GM12878 (cell line): ENCODE measurements at regions not wholly inside any gene's neighbourhood (a gene's known extent, or its start where the extent isn't known, plus 50 kb on each side); places are given as distances from the start of the nearest gene placed in this dataset.

Experiments used
- ATF3 ChIP-seq: IDR thresholded peaks from 2 replicates; pipeline ENCODE4 v1.6.1; 2011; ENCODE audit warnings: low read depth, mild to moderate bottlenecking, low read length, moderate library complexity, borderline replicate concordance; ENCODE audit errors: extremely low read depth
- ATF7 ChIP-seq: fragments of 450-650 bp; IDR thresholded peaks from 2 replicates; pipeline ENCODE4 v1.6.1; 2016; ENCODE audit warnings: low read depth, mild to moderate bottlenecking
- BACH1 ChIP-seq: fragments of 450-650 bp; IDR thresholded peaks from 2 replicates; pipeline ENCODE4 v1.6.1; 2017; ENCODE audit warnings: mild to moderate bottlenecking, borderline replicate concordance
- BHLHE40 ChIP-seq, 2 experiments: fragments of 450-650 bp in 1 of 2; IDR thresholded peaks; 2 replicates each; pipeline ENCODE4 v1.6.1; 2011 to 2017; ENCODE audit warnings: low read depth in 2 of 2, borderline replicate concordance in 1 of 2, improper control_type of control experiment in 1 of 2, low read length in 1 of 2, mild to moderate bottlenecking in 1 of 2
- BRCA1 ChIP-seq: IDR thresholded peaks from 2 replicates; pipeline ENCODE4 v1.6.1; 2011; ENCODE audit warnings: low read depth, low read length, improper control_type of control experiment
- CEBPB ChIP-seq, 2 experiments: fragments of 150-350 bp in 1 of 2; IDR thresholded peaks; 2 replicates each; pipeline ENCODE4 v1.6.1; 2012 to 2014; ENCODE audit warnings: low read depth in 2 of 2, low read length in 2 of 2, borderline replicate concordance in 1 of 2, inconsistent platforms in 1 of 2
- CREM ChIP-seq: IDR thresholded peaks from 2 replicates; pipeline ENCODE4 v1.6.1; 2014; ENCODE audit warnings: antibody characterized with exemption, low read depth
- DPF2 ChIP-seq: fragments of 450-650 bp; IDR thresholded peaks from 2 replicates; pipeline ENCODE4 v1.6.1; 2017; ENCODE audit warnings: mild to moderate bottlenecking
- EGR1 ChIP-seq, 2 experiments: IDR thresholded peaks; 1 replicate in 1 of 2; 2 replicates in 1 of 2; pipeline ENCODE4 v1.6.1; 2011 to 2012; ENCODE audit warnings: low read depth in 2 of 2, low read length in 2 of 2, borderline replicate concordance in 1 of 2, mild to moderate bottlenecking in 1 of 2, moderate library complexity in 1 of 2
- ELK1 ChIP-seq: IDR thresholded peaks from 2 replicates; pipeline ENCODE4 v1.6.1; 2012; ENCODE audit warnings: low read depth, low read length, improper control_type of control experiment
- EP300 ChIP-seq, 2 experiments: fragments of 150-350 bp in 1 of 2; IDR thresholded peaks; 2 replicates each; pipeline ENCODE4 v1.6.1; 2011 to 2012; ENCODE audit warnings: low read depth in 2 of 2, low read length in 2 of 2, borderline replicate concordance in 1 of 2, improper control_type of control experiment in 1 of 2, inconsistent platforms in 1 of 2; ENCODE audit not compliant: control insufficient read depth in 1 of 2
- HDAC6 ChIP-seq: fragments of 200-600 bp; sonication (generic); IDR thresholded peaks from one replicate; pipeline ENCODE4 v1.8.0; 2017; ENCODE audit warnings: antibody characterized with exemption; ENCODE audit not compliant: unreplicated experiment
- IKZF1 ChIP-seq: fragments of 450-650 bp; conservative IDR thresholded peaks from 2 replicates; pipeline ENCODE4 v1.6.1; 2017; ENCODE audit warnings: antibody characterized with exemption, mild to moderate bottlenecking
- IKZF2 ChIP-seq, 2 experiments: fragments of 450-650 bp; IDR thresholded peaks; 2 replicates each; pipeline ENCODE4 v1.6.1; 2017; ENCODE audit warnings: mild to moderate bottlenecking in 2 of 2, moderate library complexity in 2 of 2
- MYB ChIP-seq: fragments of 150-350 bp; IDR thresholded peaks from 2 replicates; pipeline ENCODE4 v1.6.1; 2014; ENCODE audit warnings: mild to moderate bottlenecking, low read depth, low read length, borderline replicate concordance
- MYC ChIP-seq: IDR thresholded peaks from 2 replicates; pipeline ENCODE4 v1.6.1; 2011; ENCODE audit warnings: mild to moderate bottlenecking, low read length, moderate library complexity, inconsistent platforms; ENCODE audit not compliant: insufficient read depth, insufficient replicate concordance, insufficient read length, severe bottlenecking
- NBN ChIP-seq: fragments of 450-650 bp; IDR thresholded peaks from 2 replicates; pipeline ENCODE4 v1.6.1; 2016
- NR2C1 ChIP-seq: fragments of 450-650 bp; IDR thresholded peaks from 2 replicates; pipeline ENCODE4 v1.6.1; 2017; ENCODE audit warnings: antibody characterized with exemption, mild to moderate bottlenecking, moderate library complexity
- NR2F1 ChIP-seq: fragments of 450-650 bp; conservative IDR thresholded peaks from 2 replicates; pipeline ENCODE4 v1.6.1; 2017; ENCODE audit warnings: mild to moderate bottlenecking
- NRF1 ChIP-seq: conservative IDR thresholded peaks from 2 replicates; pipeline ENCODE4 v1.6.1; 2011; ENCODE audit warnings: mild to moderate bottlenecking, low read depth, low read length, improper control_type of control experiment
- PAX5 ChIP-seq: IDR thresholded peaks from 2 replicates; pipeline ENCODE4 v1.6.1; 2011; ENCODE audit warnings: low read depth, low read length, borderline replicate concordance
- POLR2AphosphoS2 ChIP-seq: IDR thresholded peaks from 2 replicates; pipeline ENCODE4 v1.6.1; 2011; ENCODE audit warnings: low read depth, mild to moderate bottlenecking, low read length, improper control_type of control experiment, moderate library complexity
- RAD51 ChIP-seq: fragments of 450-650 bp; IDR thresholded peaks from 2 replicates; pipeline ENCODE4 v1.6.1; 2016; ENCODE audit warnings: moderate library complexity, mild to moderate bottlenecking, inconsistent platforms
- RUNX3 ChIP-seq: IDR thresholded peaks from 2 replicates; pipeline ENCODE4 v1.6.1; 2012; ENCODE audit warnings: low read length, inconsistent platforms
- SIX5 ChIP-seq: IDR thresholded peaks from 2 replicates; pipeline ENCODE4 v1.6.1; 2011; ENCODE audit warnings: mild to moderate bottlenecking, low read depth, low read length, moderate library complexity; ENCODE audit not compliant: severe bottlenecking
- SMAD5 ChIP-seq: IDR thresholded peaks from 2 replicates; pipeline ENCODE4 v1.6.1; 2016; ENCODE audit warnings: antibody characterized with exemption, low read depth
- STAT1 ChIP-seq: fragments of 450-650 bp; conservative IDR thresholded peaks from 2 replicates; pipeline ENCODE4 v1.6.1; 2014; ENCODE audit warnings: antibody characterized with exemption, mild to moderate bottlenecking
- SUZ12 ChIP-seq: fragments of 200-600 bp; sonication (generic); IDR thresholded peaks from one replicate; pipeline ENCODE4 v1.6.1; 2018; ENCODE audit warnings: antibody characterized with exemption, mild to moderate bottlenecking; ENCODE audit not compliant: unreplicated experiment
- ZBTB4 ChIP-seq: fragments of 450-650 bp; formaldehyde crosslinking; IDR thresholded peaks from 2 replicates; pipeline ENCODE4 v1.4.0; 2022; ENCODE audit warnings: mild to moderate bottlenecking, moderate library complexity
- ZZZ3 ChIP-seq: IDR thresholded peaks from 2 replicates; pipeline ENCODE4 v1.6.1; 2011; ENCODE audit warnings: low read depth; ENCODE audit not compliant: control insufficient read depth, insufficient read length

GRCh38 chr15:95864467-95864886 lies 466.0 kb upstream of the NR2F2 start (continued):
- peak; percentile 80 for TF ChIP-seq NBN
- no peak for TF ChIP-seq BRCA1
- peak; percentile 55; the same call in 1 of the 2 replicates for TF ChIP-seq BACH1
- peak; percentile 83 for TF ChIP-seq RAD51
- no peak for TF ChIP-seq ELK1
- TF ChIP-seq NR2C1 = no peak
- TF ChIP-seq IKZF1 = peak; percentile 84
- peak; percentile 90 for TF ChIP-seq ATF7
- TF ChIP-seq ZZZ3 = no peak
- no peak; the same call in 1 of the 2 replicates for TF ChIP-seq NR2F1
- no peak for TF ChIP-seq ZBTB4 (CRISPR knock-in tag)
- peak; percentile 60; the same call in 1 of the 2 replicates for TF ChIP-seq PAX5
- no peak for TF ChIP-seq MYC
- TF ChIP-seq STAT1 = no peak
- TF ChIP-seq EGR1 (IDR thresholded peaks at IDR 0.05; ENCODE audit: borderline replicate concordance in 1 of 2, low read depth in 2 of 2, low read length in 2 of 2) = no peak
- TF ChIP-seq BHLHE40 (IDR thresholded peaks at IDR 0.05; ENCODE audit: borderline replicate concordance in 1 of 2, low read depth in 2 of 2, low read length in 1 of 2) = peak; percentile 82 to 88
- TF ChIP-seq MYB = peak; percentile 84
- TF ChIP-seq CEBPB (IDR thresholded peaks at IDR 0.05; ENCODE audit: borderline replicate concordance in 1 of 2, low read depth in 2 of 2, low read length in 2 of 2) = no peak
- TF ChIP-seq SUZ12 = no peak
- no peak for TF ChIP-seq SMAD5
- TF ChIP-seq SIX5 = no peak
- no peak for TF ChIP-seq NRF1
- peak; percentile 77 for TF ChIP-seq DPF2
- TF ChIP-seq POLR2AphosphoS2 = no peak
- TF ChIP-seq HDAC6 = no peak
- TF ChIP-seq EP300 (IDR thresholded peaks at IDR 0.05; ENCODE audit: borderline replicate concordance in 1 of 2, control insufficient read depth in 1 of 2, low read depth in 2 of 2, low read length in 2 of 2) = peak; percentile 85 to 96
- peak; percentile 72 for TF ChIP-seq RUNX3
- TF ChIP-seq CREM = peak; percentile 59
- peak; percentile 84 to 88 for TF ChIP-seq IKZF2 (IDR thresholded peaks at IDR 0.05)
- TF ChIP-seq ATF3 = no peak
